ENCODE measurements at regions not wholly inside any gene's neighbourhood (a gene's known extent, or its start where the extent isn't known, plus 50 kb on each side); places are given as distances from the start of the nearest gene placed in this dataset.

DNA sequence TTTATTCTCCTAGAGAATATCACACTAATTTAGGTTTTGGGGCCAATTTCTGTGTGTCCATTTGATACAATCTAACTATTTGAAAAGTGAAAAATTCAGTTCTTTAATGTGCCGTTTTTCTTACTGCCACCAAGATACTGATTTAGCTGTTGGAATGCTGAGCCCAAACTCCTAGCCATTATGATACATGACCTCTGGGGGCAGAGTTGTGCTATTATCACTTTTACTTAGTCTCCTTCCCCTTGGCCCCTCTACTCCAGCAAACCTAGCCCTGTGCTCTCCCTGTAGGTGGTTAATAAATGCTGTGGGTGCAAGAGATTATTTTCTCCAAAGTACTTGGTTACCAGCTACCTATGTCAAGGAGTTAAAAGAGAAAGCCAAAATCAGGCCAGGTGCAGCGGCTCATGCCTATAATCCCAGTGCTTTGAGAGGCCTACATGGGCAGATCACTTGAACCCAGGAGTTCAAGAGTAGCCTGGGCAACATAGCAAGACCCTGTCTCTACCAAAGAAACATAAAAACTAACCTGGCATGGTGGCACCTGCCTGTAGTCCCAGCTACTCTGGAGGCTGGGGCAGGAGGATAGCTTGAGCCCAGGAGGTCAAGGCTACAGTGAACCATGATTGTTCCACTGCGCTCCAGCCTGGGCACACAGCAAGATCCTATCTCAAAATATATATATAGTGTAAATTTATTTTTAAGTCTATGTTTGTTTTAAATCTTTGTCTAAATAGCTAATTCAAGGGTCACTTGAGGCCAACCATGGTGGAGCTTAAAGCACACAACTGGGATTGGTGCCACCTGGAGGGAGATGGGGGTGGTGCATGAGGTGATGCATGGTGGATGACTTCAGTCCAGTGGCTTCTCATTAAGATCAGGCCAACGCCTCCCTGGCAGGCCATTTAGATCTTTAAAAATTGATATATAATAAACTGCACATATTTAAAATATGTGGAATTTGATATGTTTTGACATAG is 193.2 kb upstream of the PLET1 start:
- no peak overlapping the region for H3K27ac Mint-ChIP-seq (ENCODE audit: unreplicated experiment)
- no peak for DNase-seq (ENCODE audit: extremely low spot score, unreplicated experiment)
- TF ChIP-seq, protein P1, sequence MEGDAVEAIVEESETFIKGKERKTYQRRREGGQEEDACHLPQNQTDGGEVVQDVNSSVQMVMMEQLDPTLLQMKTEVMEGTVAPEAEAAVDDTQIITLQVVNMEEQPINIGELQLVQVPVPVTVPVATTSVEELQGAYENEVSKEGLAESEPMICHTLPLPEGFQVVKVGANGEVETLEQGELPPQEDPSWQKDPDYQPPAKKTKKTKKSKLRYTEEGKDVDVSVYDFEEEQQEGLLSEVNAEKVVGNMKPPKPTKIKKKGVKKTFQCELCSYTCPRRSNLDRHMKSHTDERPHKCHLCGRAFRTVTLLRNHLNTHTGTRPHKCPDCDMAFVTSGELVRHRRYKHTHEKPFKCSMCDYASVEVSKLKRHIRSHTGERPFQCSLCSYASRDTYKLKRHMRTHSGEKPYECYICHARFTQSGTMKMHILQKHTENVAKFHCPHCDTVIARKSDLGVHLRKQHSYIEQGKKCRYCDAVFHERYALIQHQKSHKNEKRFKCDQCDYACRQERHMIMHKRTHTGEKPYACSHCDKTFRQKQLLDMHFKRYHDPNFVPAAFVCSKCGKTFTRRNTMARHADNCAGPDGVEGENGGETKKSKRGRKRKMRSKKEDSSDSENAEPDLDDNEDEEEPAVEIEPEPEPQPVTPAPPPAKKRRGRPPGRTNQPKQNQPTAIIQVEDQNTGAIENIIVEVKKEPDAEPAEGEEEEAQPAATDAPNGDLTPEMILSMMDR (IDR thresholded peaks at IDR 0.05) = peak; percentile 45
- no peaks in the 10 kb centered on the region for H3K4me1 Mint-ChIP-seq (ENCODE audit: unreplicated experiment)
- peaks cover 8% of the 10 kb centered on the region for H3K9me3 Mint-ChIP-seq (ENCODE audit: unreplicated experiment)
- no peaks in the 10 kb centered on the region for H3K36me3 Mint-ChIP-seq (ENCODE audit: unreplicated experiment)
- no peak overlapping the region for H3K4me3 Mint-ChIP-seq (ENCODE audit: unreplicated experiment)
- H3K27me3 Mint-ChIP-seq (ENCODE audit: unreplicated experiment) = peaks cover 13% of the 10 kb centered on the region

DNA sequence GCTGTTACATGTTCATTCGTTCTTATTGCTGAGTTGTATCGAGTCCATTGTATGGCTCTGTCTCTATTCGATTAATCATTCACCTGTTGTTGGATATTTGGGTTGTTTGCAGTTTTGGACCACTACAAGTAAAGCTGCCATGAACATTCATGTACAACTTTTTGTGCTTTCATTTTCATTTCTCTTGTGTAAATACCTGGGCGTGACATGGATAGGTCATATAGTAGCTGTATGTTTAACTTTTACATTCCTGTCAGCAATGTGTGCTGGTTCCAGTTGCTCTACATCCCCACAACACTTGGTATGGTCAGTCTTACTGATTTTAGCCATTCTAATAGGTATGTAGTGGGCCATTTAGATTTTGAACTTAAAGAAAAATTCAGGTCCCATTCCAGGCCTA is 194.2 kb upstream of the PLET1 start:
- Mint-ChIP-seq H3K27ac (ENCODE audit: unreplicated experiment) (no peak overlapping the region), H3K36me3 (ENCODE audit: unreplicated experiment) (no peaks in the 10 kb centered on the region), H3K27me3 (ENCODE audit: unreplicated experiment) (peaks cover 9% of the 10 kb centered on the region), H3K9me3 (ENCODE audit: unreplicated experiment) (peaks cover 8% of the 10 kb centered on the region), H3K4me1 (ENCODE audit: unreplicated experiment) (no peaks in the 10 kb centered on the region), H3K4me3 (ENCODE audit: unreplicated experiment) (no peak overlapping the region)
- no peak for DNase-seq (ENCODE audit: extremely low spot score, unreplicated experiment)
- TF ChIP-seq, protein P1 (IDR thresholded peaks at IDR 0.05) = no peak

DNA sequence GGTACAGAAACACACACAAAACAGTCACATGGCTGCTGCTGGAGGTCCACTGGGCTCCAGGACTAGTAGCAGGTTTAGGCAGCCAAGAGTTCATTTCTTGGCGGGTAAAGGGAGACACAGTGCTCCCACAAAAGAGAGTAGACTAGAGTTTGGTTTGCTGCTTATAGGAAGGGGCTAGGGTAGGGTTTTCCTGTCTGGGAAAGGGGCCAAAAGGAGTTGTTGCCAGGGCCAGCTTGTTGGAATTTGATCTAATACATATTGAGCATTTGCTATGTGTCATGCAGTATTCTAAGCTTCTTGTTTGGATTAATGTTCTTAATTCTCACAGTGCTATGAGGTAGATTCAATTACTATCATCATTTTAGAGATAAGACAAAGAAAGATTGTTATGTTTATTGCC is 195.1 kb upstream of the PLET1 start:
- Mint-ChIP-seq H3K27me3 (ENCODE audit: unreplicated experiment) (peaks cover 8% of the 10 kb centered on the region), H3K9me3 (ENCODE audit: unreplicated experiment) (peaks cover 8% of the 10 kb centered on the region), H3K4me1 (ENCODE audit: unreplicated experiment) (no peaks in the 10 kb centered on the region), H3K4me3 (ENCODE audit: unreplicated experiment) (no peak overlapping the region), H3K36me3 (ENCODE audit: unreplicated experiment) (no peaks in the 10 kb centered on the region), H3K27ac (ENCODE audit: unreplicated experiment) (no peak overlapping the region)
- DNase-seq (ENCODE audit: extremely low spot score, unreplicated experiment) = no peak
- TF ChIP-seq, protein P1 (IDR thresholded peaks at IDR 0.05) = no peak

DNA sequence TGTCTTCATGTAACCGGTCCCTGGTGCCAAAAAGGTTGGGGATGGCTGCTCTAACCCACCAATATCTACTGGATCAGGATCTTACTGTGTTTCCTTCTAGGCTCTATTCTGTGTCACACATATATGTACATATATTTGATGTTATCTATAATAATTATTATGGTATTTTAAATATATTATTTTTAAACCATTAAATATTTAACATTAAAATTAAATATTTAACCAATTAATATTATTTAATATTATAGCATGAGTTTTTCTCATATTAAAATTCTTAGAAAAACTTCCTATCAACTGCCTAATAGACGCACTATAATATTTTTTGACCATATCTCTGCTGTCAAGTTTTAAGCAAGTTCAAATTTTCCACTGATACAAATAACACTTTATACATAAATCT is 196.9 kb upstream of the PLET1 start:
- no peak overlapping the region for H3K4me3 Mint-ChIP-seq (ENCODE audit: unreplicated experiment)
- no peak for DNase-seq (ENCODE audit: extremely low spot score, unreplicated experiment)
- H3K27me3 Mint-ChIP-seq (ENCODE audit: unreplicated experiment) = peaks cover 10% of the 10 kb centered on the region
- peaks cover 8% of the 10 kb centered on the region for H3K9me3 Mint-ChIP-seq (ENCODE audit: unreplicated experiment)
- H3K27ac Mint-ChIP-seq (ENCODE audit: unreplicated experiment) = no peak overlapping the region
- TF ChIP-seq, protein P1 (IDR thresholded peaks at IDR 0.05) = no peak
- no peaks in the 10 kb centered on the region for H3K4me1 Mint-ChIP-seq (ENCODE audit: unreplicated experiment)
- H3K36me3 Mint-ChIP-seq (ENCODE audit: unreplicated experiment) = no peaks in the 10 kb centered on the region

DNA sequence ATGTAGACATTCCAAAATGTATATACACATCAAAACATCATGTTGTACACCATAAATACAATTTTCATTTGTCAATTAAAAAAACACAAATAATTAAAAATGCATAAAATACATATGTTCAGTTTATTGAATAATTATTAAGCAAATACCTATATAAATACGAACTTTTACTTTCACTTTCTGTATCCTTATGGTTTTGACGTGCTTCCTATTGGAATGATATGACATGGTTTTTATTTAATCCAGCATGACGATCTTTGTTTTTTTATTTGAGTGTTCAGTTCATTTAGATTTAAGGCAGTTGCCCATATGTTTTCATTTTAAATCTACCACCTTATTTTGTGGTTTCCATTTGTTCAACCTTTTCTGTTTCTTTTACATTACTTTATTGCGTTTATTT is 198.3 kb upstream of the PLET1 start:
- DNase-seq (ENCODE audit: extremely low spot score, unreplicated experiment) = no peak
- Mint-ChIP-seq H3K9me3 (ENCODE audit: unreplicated experiment) (peaks cover 8% of the 10 kb centered on the region), H3K4me1 (ENCODE audit: unreplicated experiment) (no peaks in the 10 kb centered on the region), H3K4me3 (ENCODE audit: unreplicated experiment) (peak overlapping the region; percentile 58), H3K27me3 (ENCODE audit: unreplicated experiment) (peaks cover 16% of the 10 kb centered on the region), H3K36me3 (ENCODE audit: unreplicated experiment) (no peaks in the 10 kb centered on the region), H3K27ac (ENCODE audit: unreplicated experiment) (no peak overlapping the region)
- TF ChIP-seq, protein P1 (IDR thresholded peaks at IDR 0.05) = no peak
